Suprapubic skin (tissue), 3 donors: ENCODE measurements at regions not wholly inside any gene's neighbourhood (a gene's known extent, or its start where the extent isn't known, plus 50 kb on each side); places are given as distances from the start of the nearest gene placed in this dataset.

Experiments
- POLR2AphosphoS5 ChIP-seq, 3 donors: sonication (generic); formaldehyde crosslinking; IDR thresholded peaks; one replicate each; pipeline ENCODE4 v1.6.1; 2017; ENCODE audit warnings: antibody characterized with exemption in 3 of 3
- TF ChIP-seq, protein P1 (sequence below), 2 donors: fragments of 200-600 bp in 1 of 2; fragments of 450-650 bp in 1 of 2; sonication (generic) in 1 of 2; IDR thresholded peaks; one replicate each; pipeline ENCODE4 v1.5.1; 2016 to 2019; ENCODE audit warnings: antibody characterized with exemption in 2 of 2, mild to moderate bottlenecking in 1 of 2, moderate library complexity in 1 of 2

DNA sequence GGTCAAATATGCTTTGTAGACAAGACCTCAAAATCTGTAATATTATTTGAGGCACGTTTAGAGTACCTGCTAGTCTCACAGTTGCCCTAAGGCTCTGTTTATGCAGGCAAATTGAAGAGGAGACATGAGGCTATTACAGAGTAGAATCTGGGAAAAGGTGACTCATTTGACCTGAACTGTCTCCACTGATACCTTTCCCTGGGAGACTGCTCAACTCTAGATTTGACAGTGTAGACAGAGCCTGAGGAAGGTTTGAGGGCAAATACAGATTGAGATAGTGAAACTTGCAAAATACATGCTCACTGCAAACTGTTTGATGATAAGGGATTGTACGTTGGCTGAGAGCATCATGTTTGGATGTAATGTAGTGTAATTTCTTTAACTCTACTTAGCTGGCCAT, 1266.6 kb upstream of the CDH8 start:
- TF ChIP-seq, protein P1, sequence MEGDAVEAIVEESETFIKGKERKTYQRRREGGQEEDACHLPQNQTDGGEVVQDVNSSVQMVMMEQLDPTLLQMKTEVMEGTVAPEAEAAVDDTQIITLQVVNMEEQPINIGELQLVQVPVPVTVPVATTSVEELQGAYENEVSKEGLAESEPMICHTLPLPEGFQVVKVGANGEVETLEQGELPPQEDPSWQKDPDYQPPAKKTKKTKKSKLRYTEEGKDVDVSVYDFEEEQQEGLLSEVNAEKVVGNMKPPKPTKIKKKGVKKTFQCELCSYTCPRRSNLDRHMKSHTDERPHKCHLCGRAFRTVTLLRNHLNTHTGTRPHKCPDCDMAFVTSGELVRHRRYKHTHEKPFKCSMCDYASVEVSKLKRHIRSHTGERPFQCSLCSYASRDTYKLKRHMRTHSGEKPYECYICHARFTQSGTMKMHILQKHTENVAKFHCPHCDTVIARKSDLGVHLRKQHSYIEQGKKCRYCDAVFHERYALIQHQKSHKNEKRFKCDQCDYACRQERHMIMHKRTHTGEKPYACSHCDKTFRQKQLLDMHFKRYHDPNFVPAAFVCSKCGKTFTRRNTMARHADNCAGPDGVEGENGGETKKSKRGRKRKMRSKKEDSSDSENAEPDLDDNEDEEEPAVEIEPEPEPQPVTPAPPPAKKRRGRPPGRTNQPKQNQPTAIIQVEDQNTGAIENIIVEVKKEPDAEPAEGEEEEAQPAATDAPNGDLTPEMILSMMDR (IDR thresholded peaks at IDR 0.05): no peak
- no peak for TF ChIP-seq POLR2AphosphoS5 (IDR thresholded peaks at IDR 0.05)
